OCI-LY3 (cell line): ENCODE measurements at regions not wholly inside any gene's neighbourhood (a gene's known extent, or its start where the extent isn't known, plus 50 kb on each side); places are given as distances from the start of the nearest gene placed in this dataset.
"Not testable (repeated sequence)": the region's sequence is repeated elsewhere in the genome, so short reads cannot be mapped to it uniquely, and the experiment has no call there.

Experiments
- H2AFZ ChIP-seq: fragments of 200-600, 300-600 bp; shearing (Covaris generic); 2 replicates; pipeline ENCODE4 v1.6.0; 2014; ENCODE audit warnings: antibody characterized with exemption, low read depth, low read length
- H3K27ac ChIP-seq: fragments of 200-600, 300-600 bp; sonication (generic); 2 replicates; pipeline ENCODE4 v1.5.1; 2014; ENCODE audit warnings: mild to moderate bottlenecking, low read length, moderate library complexity, mixed read lengths
- H3K27me3 ChIP-seq: fragments of 200-600, 300-600 bp; sonication (generic); 2 replicates; pipeline ENCODE4 v1.6.1; 2014; ENCODE audit warnings: low read depth, low read length, mixed read lengths
- H3K36me3 ChIP-seq: fragments of 200-600, 300-600 bp; sonication (generic); replicated peaks from 2 replicates; pipeline ENCODE3; 2014; ENCODE audit warnings: low read depth, low read length, mixed read lengths
- H3K4me1 ChIP-seq: fragments of 300-600, 200-600 bp; sonication (generic); 2 replicates; pipeline ENCODE4 v1.6.1; 2014; ENCODE audit warnings: low read length, mixed read lengths
- H3K4me2 ChIP-seq: fragments of 200-600, 300-600 bp; sonication (generic); 2 replicates; pipeline ENCODE4 v1.6.1; 2014; ENCODE audit warnings: low read length, mixed read lengths
- H3K4me3 ChIP-seq: fragments of 300-600, 200-600 bp; sonication (generic); 2 replicates; pipeline ENCODE4 v1.5.1; 2014; ENCODE audit warnings: antibody characterized with exemption, mild to moderate bottlenecking, low read length, moderate library complexity
- H3K79me2 ChIP-seq: fragments of 300-600, 200-600 bp; shearing (Covaris generic); 2 replicates; pipeline ENCODE4 v1.6.1; 2014; ENCODE audit warnings: mild to moderate bottlenecking, low read length, mixed read lengths
- H3K9ac ChIP-seq: fragments of 300-600, 200-600 bp; shearing (Covaris generic); 2 replicates; pipeline ENCODE4 v1.6.0; 2014; ENCODE audit warnings: mild to moderate bottlenecking, low read length, moderate library complexity
- H3K9me3 ChIP-seq: fragments of 200-600, 300-600 bp; shearing (Covaris generic); 2 replicates; pipeline ENCODE4 v1.6.1; 2014; ENCODE audit warnings: low read length, mixed read lengths; ENCODE audit not compliant: insufficient read depth
- H4K20me1 ChIP-seq: fragments of 200-600, 300-600 bp; sonication (generic); 2 replicates; pipeline ENCODE4 v1.6.1; 2016; ENCODE audit warnings: low read length, mixed read lengths; ENCODE audit not compliant: insufficient read depth
- EZH2phosphoT487 ChIP-seq: fragments of 200-600 bp; shearing (Covaris generic); IDR thresholded peaks from 2 replicates; pipeline ENCODE4 v1.6.1; 2018; ENCODE audit warnings: antibody characterized with exemption, mixed run types, low read depth
- TF ChIP-seq, protein P1 (sequence below): fragments of 200-600, 300-600 bp; sonication (generic); IDR thresholded peaks from 2 replicates; pipeline ENCODE4 v1.5.1; 2014; ENCODE audit warnings: antibody characterized with exemption, low read length, low read depth

- Histone ChIP-seq H3K9me3 (no peaks in the 10 kb centered on the region), H3K9ac (no peak overlapping the region), H3K4me2 (no peak overlapping the region), H4K20me1 (no peaks in the 10 kb centered on the region), H3K27me3 (no peaks in the 10 kb centered on the region), H3K79me2 (no peaks in the 10 kb centered on the region), H2AFZ (no peak overlapping the region), H3K4me1 (no peaks in the 10 kb centered on the region), H3K36me3 (no peaks in the 10 kb centered on the region), H3K27ac (no peak overlapping the region), H3K4me3 (no peak overlapping the region)
- TF ChIP-seq, protein P1, sequence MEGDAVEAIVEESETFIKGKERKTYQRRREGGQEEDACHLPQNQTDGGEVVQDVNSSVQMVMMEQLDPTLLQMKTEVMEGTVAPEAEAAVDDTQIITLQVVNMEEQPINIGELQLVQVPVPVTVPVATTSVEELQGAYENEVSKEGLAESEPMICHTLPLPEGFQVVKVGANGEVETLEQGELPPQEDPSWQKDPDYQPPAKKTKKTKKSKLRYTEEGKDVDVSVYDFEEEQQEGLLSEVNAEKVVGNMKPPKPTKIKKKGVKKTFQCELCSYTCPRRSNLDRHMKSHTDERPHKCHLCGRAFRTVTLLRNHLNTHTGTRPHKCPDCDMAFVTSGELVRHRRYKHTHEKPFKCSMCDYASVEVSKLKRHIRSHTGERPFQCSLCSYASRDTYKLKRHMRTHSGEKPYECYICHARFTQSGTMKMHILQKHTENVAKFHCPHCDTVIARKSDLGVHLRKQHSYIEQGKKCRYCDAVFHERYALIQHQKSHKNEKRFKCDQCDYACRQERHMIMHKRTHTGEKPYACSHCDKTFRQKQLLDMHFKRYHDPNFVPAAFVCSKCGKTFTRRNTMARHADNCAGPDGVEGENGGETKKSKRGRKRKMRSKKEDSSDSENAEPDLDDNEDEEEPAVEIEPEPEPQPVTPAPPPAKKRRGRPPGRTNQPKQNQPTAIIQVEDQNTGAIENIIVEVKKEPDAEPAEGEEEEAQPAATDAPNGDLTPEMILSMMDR: no peak
- no peak for TF ChIP-seq EZH2phosphoT487
These were observed 342.5 kb downstream of the ADGRL2 start for GRCh38 chr1:82143108-82143833.

- H3K9ac ChIP-seq: no peak overlapping the region
- no peaks in the 10 kb centered on the region for H3K4me1 ChIP-seq
- no peak overlapping the region for H3K27ac ChIP-seq
- no peaks in the 10 kb centered on the region for H3K79me2 ChIP-seq
- no peak for TF ChIP-seq EZH2phosphoT487
- TF ChIP-seq, protein P1: no peak
- no peaks in the 10 kb centered on the region for H3K36me3 ChIP-seq
- H3K27me3 ChIP-seq: no peaks in the 10 kb centered on the region
- no peak overlapping the region for H3K4me3 ChIP-seq
- H3K4me2 ChIP-seq: no peak overlapping the region
- no peaks in the 10 kb centered on the region for H3K9me3 ChIP-seq
- H2AFZ ChIP-seq: no peak overlapping the region
- no peaks in the 10 kb centered on the region for H4K20me1 ChIP-seq
These were observed 340.7 kb downstream of the ADGRL2 start for GRCh38 chr1:82141390-82141789.

GRCh38 chr1:82139751-82140468 lies 339.2 kb downstream of the ADGRL2 start:
- no peaks in the 10 kb centered on the region for H3K79me2 ChIP-seq
- no peaks in the 10 kb centered on the region for H4K20me1 ChIP-seq
- no peaks in the 10 kb centered on the region for H3K27me3 ChIP-seq
- no peak overlapping the region for H2AFZ ChIP-seq
- H3K4me3 ChIP-seq: no peak overlapping the region
- no peak overlapping the region for H3K9ac ChIP-seq
- H3K27ac ChIP-seq: no peak overlapping the region
- H3K9me3 ChIP-seq: no peaks in the 10 kb centered on the region
- no peak overlapping the region for H3K4me2 ChIP-seq
- H3K36me3 ChIP-seq: no peaks in the 10 kb centered on the region
- H3K4me1 ChIP-seq: no peaks in the 10 kb centered on the region
- no peak for TF ChIP-seq EZH2phosphoT487
- TF ChIP-seq, protein P1: no peak

- not testable (repeated sequence) for H3K27ac ChIP-seq
These were observed 335.6 kb downstream of the ADGRL2 start for GRCh38 chr1:82136351-82136750.

More at GRCh38 chr1:82136351-82136750, 335.6 kb downstream of the ADGRL2 start:
- not testable (repeated sequence) for H3K9ac ChIP-seq, H3K4me3 ChIP-seq, H3K9me3 ChIP-seq, H2AFZ ChIP-seq, H3K27me3 ChIP-seq, H4K20me1 ChIP-seq, H3K79me2 ChIP-seq, H3K4me2 ChIP-seq, H3K36me3 ChIP-seq, H3K4me1 ChIP-seq
